HepG2 (cell line): ENCODE measurements at regions not wholly inside any gene's neighbourhood (a gene's known extent, or its start where the extent isn't known, plus 50 kb on each side); places are given as distances from the start of the nearest gene placed in this dataset.

Source experiments
- ATAC-seq: fragments of 200-7000 bp; cut with Tn5 transposase; 3 replicates; pipeline ENCODE4 v1.9.1; 2020; ENCODE audit warnings: mild to moderate bottlenecking, moderate library complexity
- BruUV-seq: library from RNA; stranded (reverse); fragments of 400-500 nt; replicated peaks from 2 replicates; lab custom pipeline; 2021; lab: Mats Ljungman, UMichigan
- CTCF ChIA-PET: fragments of 300-600 bp; formaldehyde crosslinking; extraction: SDS; loops from one replicate; lab custom pipeline; 2021; ENCODE audit warnings: low total read pairs, inconsistent platforms, low intra/inter-chr PET ratio; lab: Yijun Ruan, JAX
- POLR2A ChIA-PET: fragments of 350-600 bp; sonication (Branson Sonifier 250); formaldehyde crosslinking; loops from one replicate; lab custom pipeline; 2020; ENCODE audit warnings: antibody characterized with exemption, inconsistent platforms; lab: Yijun Ruan, JAX
- DNase-seq: peaks from one replicate; pipeline ENCODE4 v3.0.0-alpha.2; 2015; ENCODE audit warnings: low spot score
- FAIRE-seq: peaks from 3 replicates; lab custom pipeline; 2011; peaks lifted over from hg19 to GRCh38; lab: Jason Lieb, UNC
- H2AFZ ChIP-seq: one replicate; pipeline ENCODE4 v1.6.1; 2011; ENCODE audit warnings: low read length, inconsistent platforms
- H3K27ac ChIP-seq: fragments of 300-600 bp; 3 replicates; pipeline ENCODE4 v1.8.0; 2011; ENCODE audit warnings: mixed run types, mild to moderate bottlenecking, mixed read lengths, low read length, inconsistent platforms; ENCODE audit not compliant: insufficient read depth; ENCODE audit errors: extremely low read length
- H3K27me3 ChIP-seq, 2 experiments: fragments of 200-600 bp in 1 of 2; 2 replicates in 1 of 2; 3 replicates in 1 of 2; pipeline versions ENCODE4 v1.6.0 to v1.8.0; 2011; ENCODE audit warnings: low read length in 2 of 2, mild to moderate bottlenecking in 2 of 2, moderate library complexity in 2 of 2, inconsistent platforms in 1 of 2; ENCODE audit not compliant: insufficient read depth in 2 of 2, control insufficient read depth in 1 of 2
- H3K36me3 ChIP-seq, 2 experiments: fragments of 200-600 bp in 1 of 2; replicated peaks in 1 of 2; 2 replicates in 1 of 2; 3 replicates in 1 of 2; pipeline versions ENCODE4 v1.5.1 to v1.8.0; 2011; ENCODE audit warnings: low read length in 2 of 2, inconsistent platforms in 1 of 2; ENCODE audit not compliant: insufficient read depth in 2 of 2, control insufficient read depth in 1 of 2
- H3K4me1 ChIP-seq: 2 replicates; pipeline ENCODE4 v1.5.1; 2012; ENCODE audit warnings: low read length, inconsistent platforms; ENCODE audit not compliant: insufficient read depth
- H3K4me2 ChIP-seq: 2 replicates; pipeline ENCODE4 v1.6.0; 2011; ENCODE audit warnings: low read depth, low read length, inconsistent platforms
- H3K4me3 ChIP-seq, 3 experiments: fragments of 200-600 bp in 1 of 3; sonication (generic), shearing (Covaris generic) in 1 of 3; replicated peaks in 1 of 3; 2 replicates each; pipeline ENCODE4 v1.5.1; 2011 to 2016; ENCODE audit warnings: low read length in 3 of 3, inconsistent platforms in 2 of 3, low read depth in 2 of 3, mild to moderate bottlenecking in 2 of 3, control low read depth in 1 of 3, mixed read lengths in 1 of 3; ENCODE audit not compliant: insufficient read depth in 1 of 3
- H3K79me2 ChIP-seq: one replicate; pipeline ENCODE4 v1.6.1; 2011; ENCODE audit warnings: low read length, inconsistent platforms; ENCODE audit not compliant: insufficient read depth
- H3K9ac ChIP-seq: 2 replicates; pipeline ENCODE4 v1.6.0; 2011; ENCODE audit warnings: mild to moderate bottlenecking, low read depth, low read length, inconsistent platforms; ENCODE audit not compliant: insufficient read depth
- H3K9me3 ChIP-seq: 2 replicates; pipeline ENCODE4 v1.5.1; 2012; ENCODE audit warnings: mild to moderate bottlenecking, low read length
- H4K20me1 ChIP-seq: 2 replicates; pipeline ENCODE4 v1.6.0; 2011; ENCODE audit warnings: inconsistent platforms, mild to moderate bottlenecking, low read length, moderate library complexity; ENCODE audit not compliant: insufficient read depth
- CHCHD3 ChIP-seq: sonication (generic); formaldehyde crosslinking; IDR thresholded peaks from 2 replicates; pipeline ENCODE4 v1.8.0; 2022; ENCODE audit warnings: mild to moderate bottlenecking, missing genetic modification reagents, moderate library complexity
- ERF ChIP-seq: IDR thresholded peaks from 2 replicates; pipeline ENCODE4 v1.6.1; 2018; ENCODE audit warnings: missing biosample characterization, missing genetic modification reagents
- HINFP ChIP-seq: sonication (generic); formaldehyde crosslinking; IDR thresholded peaks from 2 replicates; pipeline ENCODE4 v1.4.0; 2020; ENCODE audit warnings: low read depth, mild to moderate bottlenecking, missing genetic modification reagents
- HMG20A ChIP-seq: IDR thresholded peaks from 2 replicates; pipeline ENCODE4 v1.6.1; 2016; ENCODE audit warnings: borderline replicate concordance
- MTA3 ChIP-seq: sonication (generic); formaldehyde crosslinking; IDR thresholded peaks from 2 replicates; pipeline ENCODE4 v1.4.0; 2020; ENCODE audit warnings: missing genetic modification reagents
- MZF1 ChIP-seq: sonication (generic); formaldehyde crosslinking; IDR thresholded peaks from 2 replicates; pipeline ENCODE4 v1.8.1; 2023; ENCODE audit warnings: mild to moderate bottlenecking, missing genetic modification reagents, borderline replicate concordance
- SAFB2 ChIP-seq: sonication (generic); formaldehyde crosslinking; IDR thresholded peaks from 2 replicates; pipeline ENCODE4 v1.5.1; 2020; ENCODE audit warnings: missing genetic modification reagents, low read depth, mild to moderate bottlenecking, borderline replicate concordance
- ZNF441 ChIP-seq: sonication (generic); formaldehyde crosslinking; IDR thresholded peaks from 2 replicates; pipeline ENCODE4 v1.7.0; 2021; ENCODE audit warnings: missing genetic modification reagents, borderline replicate concordance
- ZNF460 ChIP-seq: sonication (generic); formaldehyde crosslinking; IDR thresholded peaks from 2 replicates; pipeline ENCODE4 v1.5.1; 2020; ENCODE audit warnings: missing genetic modification reagents, mild to moderate bottlenecking, borderline replicate concordance
- ZNF484 ChIP-seq: sonication (generic); formaldehyde crosslinking; IDR thresholded peaks from 2 replicates; pipeline ENCODE4 v1.5.1; 2020; ENCODE audit warnings: mild to moderate bottlenecking, low read depth, missing genetic modification reagents, borderline replicate concordance
- ZNF556 ChIP-seq: sonication (generic); formaldehyde crosslinking; IDR thresholded peaks from 2 replicates; pipeline ENCODE4 v1.4.0; 2020; ENCODE audit warnings: mild to moderate bottlenecking, missing genetic modification reagents, borderline replicate concordance
- ZNF557 ChIP-seq: sonication (generic); formaldehyde crosslinking; IDR thresholded peaks from 2 replicates; pipeline ENCODE4 v1.4.0; 2020; ENCODE audit warnings: missing genetic modification reagents
- ZNF703 ChIP-seq: sonication (generic); formaldehyde crosslinking; IDR thresholded peaks from 2 replicates; pipeline ENCODE4 v1.5.1; 2020; ENCODE audit warnings: missing genetic modification reagents, mild to moderate bottlenecking, moderate library complexity, borderline replicate concordance
- ZSCAN21 ChIP-seq: sonication (generic); formaldehyde crosslinking; IDR thresholded peaks from 2 replicates; pipeline ENCODE4 v1.8.0; 2022; ENCODE audit warnings: mild to moderate bottlenecking, missing genetic modification reagents, moderate library complexity, borderline replicate concordance
- WGBS: methylation state at CpG from one replicate; pipeline ENCODE4 v1.1.6; 2017; ENCODE audit warnings: low lambda C conversion rate; 5-methylcytosine and 5-hydroxymethylcytosine counted together
- in situ Hi-C: cut with HindIII; loops from 2 replicates; pipeline ENCODE4 v1.10.0; 2017; ENCODE audit warnings: low pct_unique_long_range_greater_than_20kb; ENCODE audit not compliant: extremely low pct_ligation_motif_present
- intact Hi-C: fragments of 100-400 bp; cut with micrococcal nuclease; formaldehyde crosslinking; loops from one replicate; pipeline ENCODE4 v1.10.0; 2022; ENCODE audit not compliant: unreplicated experiment
- TF ChIP-seq, protein P1 (sequence below): sonication (generic); formaldehyde crosslinking; IDR thresholded peaks from 2 replicates; pipeline ENCODE4 v1.4.0; 2020; ENCODE audit warnings: missing genetic modification reagents
- TF ChIP-seq, protein P2 (sequence below): sonication (generic); formaldehyde crosslinking; IDR thresholded peaks from 2 replicates; pipeline ENCODE4 v1.4.0; 2020; ENCODE audit warnings: mild to moderate bottlenecking, missing genetic modification reagents
- TF ChIP-seq, protein P3 (sequence below): sonication (generic); formaldehyde crosslinking; conservative IDR thresholded peaks from 2 replicates; pipeline ENCODE4 v1.8.0; 2022; ENCODE audit warnings: mild to moderate bottlenecking, moderate library complexity, missing genetic modification reagents
- TF ChIP-seq, protein P4 (sequence below): sonication (generic); formaldehyde crosslinking; IDR thresholded peaks from 2 replicates; pipeline ENCODE4 v1.8.0; 2022; ENCODE audit warnings: mild to moderate bottlenecking, missing genetic modification reagents, moderate library complexity

DNA sequence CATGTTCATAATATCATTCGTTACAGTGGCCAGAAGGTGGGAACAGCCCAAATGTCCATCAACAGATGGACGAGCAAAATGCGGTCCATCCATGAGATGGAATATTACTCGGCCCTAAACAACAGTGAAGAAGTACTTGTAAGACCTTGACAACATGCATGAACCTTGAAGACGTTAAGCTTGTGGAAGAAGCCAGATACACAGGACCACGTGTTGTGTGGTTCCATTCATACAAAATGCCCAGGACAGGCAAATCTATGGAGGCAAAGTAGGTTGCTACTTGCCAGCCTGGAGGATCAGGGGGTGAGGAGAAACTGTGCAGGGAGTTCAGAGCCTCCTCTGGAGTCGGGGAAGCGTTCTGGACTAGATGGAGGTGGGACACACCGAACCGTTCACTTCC, 207.1 kb downstream of the ERMARD start (continued):
- TF ChIP-seq ZSCAN21 = no peak
- TF ChIP-seq HMG20A (CRISPR knock-in tag) = no peak
- no peak for TF ChIP-seq ZNF703 (CRISPR knock-in tag)
- TF ChIP-seq, protein P1, sequence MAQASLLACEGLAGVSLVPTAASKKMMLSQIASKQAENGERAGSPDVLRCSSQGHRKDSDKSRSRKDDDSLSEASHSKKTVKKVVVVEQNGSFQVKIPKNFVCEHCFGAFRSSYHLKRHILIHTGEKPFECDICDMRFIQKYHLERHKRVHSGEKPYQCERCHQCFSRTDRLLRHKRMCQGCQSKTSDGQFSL (CRISPR knock-in tag) = no peak

GRCh38 chr6:169957351-169957963, 206.0 kb downstream of the ERMARD start:
- no peaks in the 10 kb centered on the region for H4K20me1 ChIP-seq
- in situ Hi-C loops = loop anchor here (10.0 kb wide), 1 partner anchor 557 kb away; no protein-coding TSS in a partner anchor
- no peaks in the 10 kb centered on the region for H3K9me3 ChIP-seq
- DNase-seq (no peak), ATAC-seq (no peak; the same call in 2 of the 3 replicates), FAIRE-seq (no peak)
- POLR2A ChIA-PET = no interaction called here
- H3K27ac ChIP-seq = no peak overlapping the region
- no TSS peak for BruUV-seq
- CTCF ChIA-PET = no interaction called here
- 45% methylated on average over 21 of the region's 24 CpGs for WGBS
- H3K36me3 ChIP-seq = no peaks in the 10 kb centered on the region
- no peak overlapping the region for H3K4me2 ChIP-seq
- intact Hi-C loops = no loop called here
- H3K79me2 ChIP-seq = no peaks in the 10 kb centered on the region
- no peak overlapping the region for H2AFZ ChIP-seq
- H3K27me3 ChIP-seq = peaks cover 3 to 50% of the 10 kb centered on the region in 2 experiments; a peak in 4 of 5 replicates
- no peaks in the 10 kb centered on the region for H3K4me1 ChIP-seq
- H3K9ac ChIP-seq = no peak overlapping the region
- no peak overlapping the region for H3K4me3 ChIP-seq
- TF ChIP-seq MTA3 (CRISPR knock-in tag) (no peak), ZNF460 (CRISPR knock-in tag) (no peak), SAFB2 (no peak), ZNF441 (no peak), MZF1 (CRISPR knock-in tag) (no peak), ZNF556 (CRISPR knock-in tag) (no peak), ZNF557 (CRISPR knock-in tag) (no peak), ZNF484 (CRISPR knock-in tag) (no peak), ERF (CRISPR knock-in tag) (no peak), HINFP (no peak), CHCHD3 (no peak)
- TF ChIP-seq, protein P2, sequence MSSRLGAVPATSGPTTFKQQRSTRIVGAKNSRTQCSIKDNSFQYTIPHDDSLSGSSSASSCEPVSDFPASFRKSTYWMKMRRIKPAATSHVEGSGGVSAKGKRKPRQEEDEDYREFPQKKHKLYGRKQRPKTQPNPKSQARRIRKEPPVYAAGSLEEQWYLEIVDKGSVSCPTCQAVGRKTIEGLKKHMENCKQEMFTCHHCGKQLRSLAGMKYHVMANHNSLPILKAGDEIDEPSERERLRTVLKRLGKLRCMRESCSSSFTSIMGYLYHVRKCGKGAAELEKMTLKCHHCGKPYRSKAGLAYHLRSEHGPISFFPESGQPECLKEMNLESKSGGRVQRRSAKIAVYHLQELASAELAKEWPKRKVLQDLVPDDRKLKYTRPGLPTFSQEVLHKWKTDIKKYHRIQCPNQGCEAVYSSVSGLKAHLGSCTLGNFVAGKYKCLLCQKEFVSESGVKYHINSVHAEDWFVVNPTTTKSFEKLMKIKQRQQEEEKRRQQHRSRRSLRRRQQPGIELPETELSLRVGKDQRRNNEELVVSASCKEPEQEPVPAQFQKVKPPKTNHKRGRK (CRISPR knock-in tag) = no peak
- TF ChIP-seq, protein P3, sequence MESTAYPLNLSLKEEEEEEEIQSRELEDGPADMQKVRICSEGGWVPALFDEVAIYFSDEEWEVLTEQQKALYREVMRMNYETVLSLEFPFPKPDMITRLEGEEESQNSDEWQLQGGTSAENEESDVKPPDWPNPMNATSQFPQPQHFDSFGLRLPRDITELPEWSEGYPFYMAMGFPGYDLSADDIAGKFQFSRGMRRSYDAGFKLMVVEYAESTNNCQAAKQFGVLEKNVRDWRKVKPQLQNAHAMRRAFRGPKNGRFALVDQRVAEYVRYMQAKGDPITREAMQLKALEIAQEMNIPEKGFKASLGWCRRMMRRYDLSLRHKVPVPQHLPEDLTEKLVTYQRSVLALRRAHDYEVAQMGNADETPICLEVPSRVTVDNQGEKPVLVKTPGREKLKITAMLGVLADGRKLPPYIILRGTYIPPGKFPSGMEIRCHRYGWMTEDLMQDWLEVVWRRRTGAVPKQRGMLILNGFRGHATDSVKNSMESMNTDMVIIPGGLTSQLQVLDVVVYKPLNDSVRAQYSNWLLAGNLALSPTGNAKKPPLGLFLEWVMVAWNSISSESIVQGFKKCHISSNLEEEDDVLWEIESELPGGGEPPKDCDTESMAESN (CRISPR knock-in tag) = no peak
- TF ChIP-seq, protein P4, sequence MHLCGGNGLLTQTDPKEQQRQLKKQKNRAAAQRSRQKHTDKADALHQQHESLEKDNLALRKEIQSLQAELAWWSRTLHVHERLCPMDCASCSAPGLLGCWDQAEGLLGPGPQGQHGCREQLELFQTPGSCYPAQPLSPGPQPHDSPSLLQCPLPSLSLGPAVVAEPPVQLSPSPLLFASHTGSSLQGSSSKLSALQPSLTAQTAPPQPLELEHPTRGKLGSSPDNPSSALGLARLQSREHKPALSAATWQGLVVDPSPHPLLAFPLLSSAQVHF = no peak
